Retina (tissue), 1 donor: ENCODE measurements at regions not wholly inside any gene's neighbourhood (a gene's known extent, or its start where the extent isn't known, plus 50 kb on each side); places are given as distances from the start of the nearest gene placed in this dataset.
"Not testable (repeated sequence)": the region's sequence is repeated elsewhere in the genome, so short reads cannot be mapped to it uniquely, and the experiment has no call there.

ENCODE experiments used
- DNase-seq: peaks from one replicate; pipeline ENCODE4 v3.0.0-alpha.2; 2016

DNA sequence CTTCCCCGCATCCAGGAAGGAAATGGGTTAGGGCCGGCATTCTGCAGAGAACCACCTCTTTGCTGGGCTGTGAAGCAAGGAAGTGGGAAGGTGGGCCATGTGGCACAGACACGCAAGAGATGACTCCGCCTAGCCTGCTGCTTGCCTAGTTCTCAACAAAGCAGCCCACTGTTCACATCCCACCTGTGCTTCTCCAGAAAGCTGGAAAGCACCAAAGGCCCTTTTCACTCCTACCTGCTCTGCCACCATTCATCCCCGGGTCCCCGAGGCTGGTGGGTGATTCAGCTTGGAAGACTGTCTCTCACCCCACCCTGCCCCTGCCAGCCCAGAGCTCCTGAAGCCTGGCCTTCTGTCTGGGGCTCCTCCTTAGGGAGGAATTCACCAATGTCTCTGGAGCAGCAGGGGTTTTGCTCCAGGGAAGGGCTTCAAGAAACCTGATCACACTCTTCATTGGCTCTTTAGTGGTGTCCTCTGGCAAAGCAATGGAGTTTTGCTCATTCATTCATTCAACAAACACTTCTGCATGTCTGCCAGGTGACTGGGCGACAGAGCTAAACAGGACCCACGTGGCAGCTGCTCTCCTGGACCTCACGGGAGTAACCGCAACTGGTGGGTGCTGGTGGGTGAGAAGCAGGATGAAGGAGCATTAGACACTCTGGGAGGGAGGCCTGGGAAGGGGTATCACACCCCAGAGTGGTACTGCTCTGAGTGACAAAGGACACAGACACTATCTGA, 145.4 kb upstream of the TLE3 start:
- DNase-seq = no peak

DNA sequence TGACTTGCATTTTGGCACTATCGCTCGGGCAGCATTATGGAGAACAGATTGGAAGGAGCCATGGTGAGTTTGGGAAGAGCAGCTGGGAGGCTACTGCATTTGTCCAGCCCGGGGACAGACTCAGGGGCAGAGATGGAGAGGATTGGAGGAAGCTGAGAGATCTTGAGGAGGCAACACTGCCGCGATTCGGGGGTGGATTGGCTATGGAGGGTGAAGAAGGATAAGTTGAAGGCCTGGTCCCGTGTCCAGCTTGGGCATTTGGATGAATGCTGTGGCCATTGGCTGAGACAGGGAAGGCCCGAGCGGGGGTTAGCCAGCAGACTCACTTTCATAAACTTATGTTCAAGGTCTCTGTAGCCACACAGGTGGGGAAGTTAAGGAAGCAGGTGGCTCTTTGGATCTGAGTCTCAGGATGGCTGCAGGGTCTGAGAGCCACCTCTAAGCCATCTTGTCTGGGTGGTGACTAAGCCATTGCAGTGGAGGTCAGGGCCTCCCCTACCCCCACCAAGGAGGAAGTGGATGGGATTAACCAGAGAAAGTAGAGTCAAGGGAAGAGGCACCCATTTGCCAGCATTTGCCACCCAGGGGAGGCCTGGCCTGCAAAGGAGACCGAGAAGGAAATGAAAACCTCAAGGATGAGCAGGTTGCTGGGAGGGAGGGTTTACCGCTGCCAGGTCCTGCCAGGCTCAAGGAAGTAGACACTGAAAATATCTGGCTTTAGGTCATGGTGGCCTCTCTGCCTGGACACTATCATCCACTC, 144.0 kb upstream of the TLE3 start:
- no peak for DNase-seq

- DNase-seq = no peak
Observed at GRCh38 chr15:70240820-70241430, 143.2 kb upstream of the TLE3 start.

- DNase-seq = no peak
Observed at GRCh38 chr15:70240082-70240481, 142.4 kb upstream of the TLE3 start.

- no peak for DNase-seq
Observed at GRCh38 chr15:70238917-70239316, 141.2 kb upstream of the TLE3 start.

GRCh38 chr15:70237626-70238025, 139.9 kb upstream of the TLE3 start:
- DNase-seq = no peak

DNA sequence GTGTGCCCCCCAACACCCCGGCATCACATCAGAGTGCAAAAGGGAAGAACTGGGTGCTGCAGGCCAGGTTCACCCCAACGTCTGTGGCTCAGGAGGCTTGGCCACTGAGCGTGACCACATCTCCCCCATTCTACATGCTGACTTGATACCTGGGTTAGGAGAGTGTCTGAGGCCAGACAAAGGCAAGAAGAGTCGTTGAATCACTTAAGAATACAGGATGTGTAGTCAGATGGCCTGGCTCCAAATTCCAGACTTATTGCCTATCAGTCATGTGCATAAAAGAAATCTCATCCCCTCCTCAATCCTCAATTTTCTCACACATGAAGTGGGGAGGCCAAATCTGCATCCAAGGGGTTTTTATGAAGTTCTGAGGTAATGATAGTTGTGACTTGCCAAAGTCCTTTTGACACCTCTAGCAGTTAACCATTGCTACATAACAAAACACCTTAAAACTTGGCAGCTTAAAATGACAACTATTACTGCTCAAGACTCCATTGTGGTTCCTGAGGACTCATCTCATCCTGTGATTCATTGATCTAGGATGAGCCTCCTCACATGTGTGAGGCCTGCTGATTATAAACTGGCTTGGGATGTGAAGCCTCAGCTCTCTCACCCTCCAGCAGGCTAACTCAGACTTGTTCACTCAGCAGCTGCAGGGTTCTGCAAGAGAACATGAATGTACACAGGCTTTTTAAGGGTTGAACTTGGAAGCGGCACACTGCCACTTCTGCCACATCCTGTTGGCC, 138.8 kb upstream of the TLE3 start:
- no peak for DNase-seq

DNA sequence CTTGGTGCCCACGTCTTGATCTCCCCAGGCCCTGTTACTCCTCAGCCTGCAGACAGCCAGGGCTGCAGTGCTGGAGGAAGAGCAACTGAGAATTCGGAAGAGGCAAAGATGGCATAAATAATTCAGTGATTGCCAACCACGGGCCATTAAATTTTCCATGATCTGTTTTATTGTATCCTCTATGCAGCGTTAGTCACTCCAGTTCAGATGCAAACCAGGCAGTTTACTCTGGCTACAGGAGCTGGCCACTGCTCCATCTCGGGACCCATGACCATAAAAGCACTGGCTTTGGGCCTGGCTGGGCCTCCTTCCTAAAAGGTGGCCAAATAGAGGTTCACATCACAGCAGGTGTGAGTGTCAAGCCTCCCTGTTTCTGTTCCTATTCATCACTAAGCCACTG, 137.6 kb upstream of the TLE3 start:
- no peak for DNase-seq

- no peak for DNase-seq
Observed at GRCh38 chr15:70234256-70234905, 136.7 kb upstream of the TLE3 start.

GRCh38 chr15:70231484-70231883, 133.8 kb upstream of the TLE3 start:
- no peak for DNase-seq

- DNase-seq = not testable (repeated sequence)
Observed at GRCh38 chr15:70227918-70228317, 130.2 kb upstream of the TLE3 start.

DNA sequence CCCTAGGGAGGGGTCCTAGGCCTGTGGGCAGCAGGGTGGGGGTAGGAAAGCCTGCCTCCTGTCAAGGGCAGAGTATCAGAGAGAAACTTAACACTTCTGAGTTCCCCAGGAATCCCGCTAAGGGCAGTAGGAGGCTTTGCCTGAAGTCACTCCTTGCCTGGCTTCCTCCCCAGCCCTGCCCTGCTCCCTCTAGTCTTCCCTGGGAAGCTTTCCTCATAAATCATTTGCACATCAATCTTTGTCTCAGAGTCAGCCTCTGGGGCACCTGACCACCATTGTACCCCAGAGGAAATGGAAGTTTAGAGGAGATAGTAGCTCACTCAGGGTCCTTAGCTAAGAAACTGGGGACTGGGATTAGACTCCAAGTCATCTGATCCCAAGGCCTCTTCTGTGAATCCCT, 129.4 kb upstream of the TLE3 start:
- no peak for DNase-seq

DNA sequence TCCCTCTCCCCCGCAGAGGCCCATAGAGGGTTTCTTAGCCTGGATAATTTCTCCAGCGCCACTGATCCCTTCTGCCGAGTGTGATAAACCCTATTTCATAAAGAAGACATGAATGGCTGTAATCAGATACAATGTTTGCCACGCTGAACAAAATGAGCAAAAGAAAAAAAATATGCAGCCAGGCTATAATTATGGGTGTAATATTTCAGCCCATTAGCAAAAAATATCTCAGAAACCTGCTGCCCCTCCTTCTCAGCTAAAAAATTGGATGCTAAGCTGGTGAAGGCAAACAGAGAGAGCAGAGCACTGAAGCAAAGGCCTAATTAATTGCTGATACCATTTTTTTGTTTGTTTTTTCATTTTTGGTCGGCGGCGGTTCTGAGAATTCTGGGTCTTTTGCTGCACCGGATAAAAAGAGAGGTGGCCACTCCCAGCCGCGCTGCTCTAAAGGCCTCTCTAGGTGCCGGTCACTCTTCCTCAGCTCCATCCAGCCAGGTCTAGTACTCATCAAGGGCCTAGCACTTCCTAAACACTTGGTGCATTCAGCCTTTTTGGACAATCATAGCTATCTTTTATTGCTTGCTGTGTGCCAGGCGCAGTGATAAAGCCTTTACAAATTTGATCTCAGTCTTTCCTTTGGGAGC, 128.7 kb upstream of the TLE3 start:
- DNase-seq = no peak

GRCh38 chr15:70225416-70225815, 127.7 kb upstream of the TLE3 start:
- DNase-seq = no peak

DNA sequence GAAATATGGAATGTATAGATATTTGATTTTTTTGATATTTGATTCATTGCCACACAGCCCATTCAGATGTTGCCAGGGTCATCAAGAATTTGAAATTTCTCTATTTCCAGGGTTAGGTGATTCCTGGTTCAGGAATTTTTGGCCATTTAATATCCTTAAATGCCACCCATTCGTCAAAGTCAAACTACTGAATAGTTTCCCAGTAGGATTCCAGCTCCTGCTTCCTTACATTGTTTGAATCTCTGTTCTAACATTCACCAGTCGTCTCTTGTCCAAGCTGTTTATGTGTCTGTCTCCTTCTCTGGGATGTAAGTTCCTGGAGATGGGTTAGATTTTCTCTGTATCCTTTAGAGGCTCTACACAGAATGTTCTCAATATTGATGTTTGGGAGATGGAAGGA, 124.9 kb upstream of the TLE3 start:
- DNase-seq = no peak

DNA sequence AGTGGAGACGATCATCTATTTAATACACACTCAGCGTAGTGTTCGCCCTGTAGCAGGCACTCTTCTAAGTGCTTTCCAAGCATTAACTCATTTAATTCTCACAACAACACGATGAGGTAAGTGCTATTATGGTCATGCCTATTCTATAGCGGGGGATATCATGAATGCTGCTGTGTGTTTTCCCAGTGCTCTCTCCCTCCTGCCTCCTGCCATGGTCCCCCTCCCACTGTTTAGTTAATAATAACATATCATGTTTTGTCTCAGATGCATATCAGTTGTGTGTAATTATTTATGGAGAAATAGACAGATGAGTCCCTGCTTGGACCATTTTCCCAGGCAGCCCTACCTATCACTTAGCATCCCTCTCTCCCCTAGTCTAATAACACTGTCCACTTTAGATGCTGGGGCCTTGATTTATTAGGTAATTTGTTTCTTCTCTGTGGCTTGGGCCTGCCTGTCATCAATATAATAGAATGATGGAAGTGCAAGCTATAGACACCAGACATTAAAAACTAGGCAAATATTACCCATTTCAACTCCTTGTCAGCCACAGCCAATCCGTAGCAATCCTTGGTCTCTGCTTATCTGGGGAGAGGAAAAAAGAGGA, 122.9 kb upstream of the TLE3 start:
- no peak for DNase-seq

DNA sequence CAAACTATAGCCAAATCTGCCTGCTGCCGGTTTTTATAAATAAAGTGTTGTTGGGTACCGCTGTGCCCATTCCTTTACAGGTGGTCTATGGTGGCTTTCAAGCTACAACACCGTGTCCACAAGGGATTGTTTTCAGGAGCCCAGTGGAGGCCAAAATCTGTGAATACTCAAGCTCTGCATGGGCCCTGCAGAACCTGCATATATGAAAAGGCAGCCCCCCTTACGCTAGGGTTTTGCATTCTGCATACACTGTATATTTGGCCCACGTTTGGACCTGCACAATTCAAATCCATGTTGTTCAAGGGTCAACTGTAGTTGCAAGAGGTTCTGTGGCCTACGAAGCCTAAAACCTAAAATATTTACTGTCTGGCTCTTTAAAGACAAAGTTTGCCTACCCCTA, 122.2 kb upstream of the TLE3 start:
- no peak for DNase-seq

GRCh38 chr15:70219256-70219895, 121.7 kb upstream of the TLE3 start:
- peak; percentile 67 for DNase-seq

DNA sequence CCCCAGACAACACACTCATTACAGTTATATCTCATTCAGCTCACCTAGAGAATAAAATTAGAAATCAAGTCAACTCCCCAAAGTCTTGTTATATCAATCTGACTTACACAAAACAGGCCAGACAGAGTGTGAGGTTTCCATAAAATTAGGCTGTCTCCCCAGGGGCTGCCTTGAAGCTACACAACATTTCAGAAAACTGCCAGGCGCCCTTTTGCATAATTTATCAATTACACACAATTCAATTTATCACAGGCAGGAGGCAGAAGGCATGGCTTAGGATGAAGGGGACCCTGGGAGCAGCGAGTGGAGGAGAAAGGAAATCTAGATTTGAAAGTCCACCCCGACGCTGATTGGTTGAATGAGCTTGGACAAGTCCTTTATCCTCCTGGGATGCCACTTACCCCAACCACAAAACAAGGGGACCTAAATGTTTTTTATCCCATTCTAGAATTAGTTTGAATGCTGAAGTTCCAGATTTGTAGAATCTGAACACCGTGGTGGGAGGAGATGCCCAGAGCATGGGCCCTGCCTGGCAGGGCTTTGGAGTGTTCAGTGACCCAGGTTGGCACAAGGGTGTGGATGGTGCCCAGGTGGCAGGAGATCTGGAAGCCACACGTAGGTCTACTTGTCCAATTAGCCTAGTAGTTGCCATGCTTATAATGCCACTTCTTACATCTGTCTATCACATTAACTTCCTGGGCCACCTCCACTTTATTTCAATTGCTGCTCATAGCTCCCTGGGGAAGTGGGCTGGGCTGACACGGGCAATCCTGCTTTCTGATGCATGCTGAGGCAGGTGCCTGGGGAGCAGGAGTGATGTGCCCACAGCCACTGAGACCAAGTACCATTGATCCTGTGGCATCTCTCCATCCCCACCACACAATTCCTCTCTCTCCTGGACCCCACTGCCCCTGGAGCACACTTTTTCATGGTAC, 119.8 kb upstream of the TLE3 start:
- peak; percentile 49 for DNase-seq

- DNase-seq = no peak
Observed at GRCh38 chr15:70215951-70216350, 118.2 kb upstream of the TLE3 start.
